ENCODE measurements at regions not wholly inside any gene's neighbourhood (a gene's known extent, or its start where the extent isn't known, plus 50 kb on each side); places are given as distances from the start of the nearest gene placed in this dataset.

GRCh38 chrX:30961387-30962174, 72.5 kb upstream of the TAB3 start:
- Histone ChIP-seq H3K27ac (ENCODE audit: low read depth in 1 of 2, low read length in 2 of 2) (no peak overlapping the region), H3K4me3 (ENCODE audit: low read length in 2 of 2) (no peak overlapping the region), H3K27me3 (ENCODE audit: control insufficient read depth in 1 of 2, insufficient read depth in 2 of 2, low read length in 1 of 2) (no peaks in the 10 kb centered on the region), H3K4me1 (ENCODE audit: control insufficient read depth in 1 of 2, insufficient read depth in 2 of 2, low read length in 2 of 2) (no peaks in the 10 kb centered on the region), H3K36me3 (ENCODE audit: control insufficient read depth in 1 of 2, insufficient read depth in 2 of 2, low read length in 1 of 2) (no peaks in the 10 kb centered on the region), H3K9me3 (ENCODE audit: control insufficient read depth, low read length) (no peaks in the 10 kb centered on the region)
- no peak for ATAC-seq (ENCODE audit: low FRiP score)
- no peak for DNase-seq
- 51 to 91% methylated on average over 2 of the region's 2 CpGs for WGBS, 2 donors
- intact Hi-C loops (cut with DNase I), result no loop called here

GRCh38 chrX:30957753-30958152, 68.7 kb upstream of the TAB3 start:
- no peak overlapping the region for H3K27ac ChIP-seq (ENCODE audit: low read depth in 1 of 2, low read length in 2 of 2)
- H3K9me3 ChIP-seq (ENCODE audit: control insufficient read depth, low read length), result no peaks in the 10 kb centered on the region
- WGBS, 2 donors, result 58 to 62% methylated on average over 6 of the region's 6 CpGs
- DNase-seq (no peak), ATAC-seq (ENCODE audit: low FRiP score) (no peak)
- intact Hi-C loops (cut with DNase I), result no loop called here
- H3K4me3 ChIP-seq (ENCODE audit: low read length in 2 of 2), result no peak overlapping the region
- no peaks in the 10 kb centered on the region for H3K36me3 ChIP-seq (ENCODE audit: control insufficient read depth in 1 of 2, insufficient read depth in 2 of 2, low read length in 1 of 2)
- no peaks in the 10 kb centered on the region for H3K4me1 ChIP-seq (ENCODE audit: control insufficient read depth in 1 of 2, insufficient read depth in 2 of 2, low read length in 2 of 2)
- no peaks in the 10 kb centered on the region for H3K27me3 ChIP-seq (ENCODE audit: control insufficient read depth in 1 of 2, insufficient read depth in 2 of 2, low read length in 1 of 2)

DNA sequence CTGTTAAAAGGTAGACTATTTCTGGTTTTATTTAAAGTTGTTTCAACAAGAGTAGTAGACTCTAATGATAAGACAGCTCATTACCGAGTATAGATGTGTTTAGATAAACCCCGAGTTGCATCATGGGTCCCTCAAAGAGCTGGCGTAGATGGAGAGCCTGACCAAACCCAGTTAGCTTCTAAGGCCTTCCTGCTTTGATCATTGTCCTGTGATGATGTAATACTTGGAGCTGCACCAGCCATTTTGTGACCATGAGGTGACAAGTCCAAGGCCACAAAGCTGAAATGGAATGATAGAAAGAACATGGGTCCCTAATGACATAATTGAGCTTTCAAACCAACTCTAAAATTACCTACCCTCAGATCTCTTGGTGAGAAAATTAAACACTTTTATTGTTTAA, 66.6 kb upstream of the TAB3 start:
- Histone ChIP-seq H3K4me3 (ENCODE audit: low read length in 2 of 2) (no peak overlapping the region), H3K27ac (ENCODE audit: low read depth in 1 of 2, low read length in 2 of 2) (no peak overlapping the region), H3K9me3 (ENCODE audit: control insufficient read depth, low read length) (no peaks in the 10 kb centered on the region), H3K36me3 (ENCODE audit: control insufficient read depth in 1 of 2, insufficient read depth in 2 of 2, low read length in 1 of 2) (no peaks in the 10 kb centered on the region), H3K27me3 (ENCODE audit: control insufficient read depth in 1 of 2, insufficient read depth in 2 of 2, low read length in 1 of 2) (no peaks in the 10 kb centered on the region), H3K4me1 (ENCODE audit: control insufficient read depth in 1 of 2, insufficient read depth in 2 of 2, low read length in 2 of 2) (no peaks in the 10 kb centered on the region)
- DNase-seq, result no peak
- ATAC-seq (ENCODE audit: low FRiP score), result no peak
- 84 to 87% methylated on average over 3 of the region's 3 CpGs for WGBS, 2 donors
- intact Hi-C loops (cut with DNase I), result no loop called here

GRCh38 chrX:30951003-30951402, 61.9 kb upstream of the TAB3 start:
- intact Hi-C loops (cut with DNase I), result no loop called here
- Histone ChIP-seq H3K4me1 (ENCODE audit: control insufficient read depth in 1 of 2, insufficient read depth in 2 of 2, low read length in 2 of 2) (no peaks in the 10 kb centered on the region), H3K4me3 (ENCODE audit: low read length in 2 of 2) (no peak overlapping the region), H3K27me3 (ENCODE audit: control insufficient read depth in 1 of 2, insufficient read depth in 2 of 2, low read length in 1 of 2) (no peaks in the 10 kb centered on the region), H3K36me3 (ENCODE audit: control insufficient read depth in 1 of 2, insufficient read depth in 2 of 2, low read length in 1 of 2) (no peaks in the 10 kb centered on the region), H3K9me3 (ENCODE audit: control insufficient read depth, low read length) (no peaks in the 10 kb centered on the region), H3K27ac (ENCODE audit: low read depth in 1 of 2, low read length in 2 of 2) (no peak overlapping the region)
- DNase-seq (no peak), ATAC-seq (ENCODE audit: low FRiP score) (no peak)

GRCh38 chrX:30950391-30950790, 61.3 kb upstream of the TAB3 start:
- Histone ChIP-seq H3K4me3 (ENCODE audit: low read length in 2 of 2) (no peak overlapping the region), H3K4me1 (ENCODE audit: control insufficient read depth in 1 of 2, insufficient read depth in 2 of 2, low read length in 2 of 2) (peaks cover 0 to under 1% of the 10 kb centered on the region in 2 donors), H3K27me3 (ENCODE audit: control insufficient read depth in 1 of 2, insufficient read depth in 2 of 2, low read length in 1 of 2) (no peaks in the 10 kb centered on the region), H3K9me3 (ENCODE audit: control insufficient read depth, low read length) (no peaks in the 10 kb centered on the region), H3K36me3 (ENCODE audit: control insufficient read depth in 1 of 2, insufficient read depth in 2 of 2, low read length in 1 of 2) (no peaks in the 10 kb centered on the region), H3K27ac (ENCODE audit: low read depth in 1 of 2, low read length in 2 of 2) (no peak overlapping the region)
- no peak for DNase-seq
- WGBS, 2 donors, result 71 to 98% methylated on average over 2 of the region's 2 CpGs
- no peak for ATAC-seq (ENCODE audit: low FRiP score)
- intact Hi-C loops (cut with DNase I), result no loop called here

DNA sequence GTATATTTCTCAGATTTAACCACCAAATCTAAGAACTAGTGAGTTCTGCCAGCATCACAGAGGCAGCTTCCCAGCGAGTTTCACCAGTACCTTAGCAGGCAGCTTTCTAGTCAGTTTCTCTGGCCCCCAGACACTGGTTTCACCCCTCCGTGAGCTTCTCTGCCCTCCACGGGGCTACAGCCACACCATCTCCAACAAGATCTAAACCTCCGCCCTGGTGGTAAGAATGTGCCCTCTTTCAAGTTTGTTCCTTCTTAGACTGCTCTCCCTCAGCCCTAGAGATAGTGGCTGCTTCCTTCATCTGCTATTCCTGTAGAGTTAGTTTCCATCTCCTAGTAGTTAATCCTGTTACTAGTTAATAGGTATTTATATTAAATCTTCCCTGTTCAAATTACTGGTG, 60.5 kb upstream of the TAB3 start:
- Histone ChIP-seq H3K36me3 (ENCODE audit: control insufficient read depth in 1 of 2, insufficient read depth in 2 of 2, low read length in 1 of 2) (no peaks in the 10 kb centered on the region), H3K9me3 (ENCODE audit: control insufficient read depth, low read length) (no peaks in the 10 kb centered on the region), H3K4me1 (ENCODE audit: control insufficient read depth in 1 of 2, insufficient read depth in 2 of 2, low read length in 2 of 2) (peaks cover 0 to 5% of the 10 kb centered on the region in 2 donors), H3K27me3 (ENCODE audit: control insufficient read depth in 1 of 2, insufficient read depth in 2 of 2, low read length in 1 of 2) (no peaks in the 10 kb centered on the region), H3K4me3 (ENCODE audit: low read length in 2 of 2) (no peak overlapping the region), H3K27ac (ENCODE audit: low read depth in 1 of 2, low read length in 2 of 2) (no peak overlapping the region)
- intact Hi-C loops (cut with DNase I), result no loop called here
- 60 to 81% methylated on average over 4 of the region's 4 CpGs for WGBS, 2 donors
- ATAC-seq (ENCODE audit: low FRiP score) (no peak), DNase-seq (no peak)

GRCh38 chrX:30948626-30949025, 59.6 kb upstream of the TAB3 start:
- Histone ChIP-seq H3K9me3 (ENCODE audit: control insufficient read depth, low read length) (no peaks in the 10 kb centered on the region), H3K36me3 (ENCODE audit: control insufficient read depth in 1 of 2, insufficient read depth in 2 of 2, low read length in 1 of 2) (no peaks in the 10 kb centered on the region), H3K4me1 (ENCODE audit: control insufficient read depth in 1 of 2, insufficient read depth in 2 of 2, low read length in 2 of 2) (peaks cover 0 to 5% of the 10 kb centered on the region in 2 donors), H3K27me3 (ENCODE audit: control insufficient read depth in 1 of 2, insufficient read depth in 2 of 2, low read length in 1 of 2) (no peaks in the 10 kb centered on the region), H3K27ac (ENCODE audit: low read depth in 1 of 2, low read length in 2 of 2) (no peak overlapping the region), H3K4me3 (ENCODE audit: low read length in 2 of 2) (no peak overlapping the region)
- ATAC-seq (ENCODE audit: low FRiP score) (no peak), DNase-seq (no peak)
- WGBS, 2 donors, result 62 to 90% methylated on average over 3 of the region's 3 CpGs
- intact Hi-C loops (cut with DNase I), result no loop called here

GRCh38 chrX:30948051-30948450, 59.0 kb upstream of the TAB3 start:
- no peak overlapping the region for H3K27ac ChIP-seq (ENCODE audit: low read depth in 1 of 2, low read length in 2 of 2)
- no peaks in the 10 kb centered on the region for H3K36me3 ChIP-seq (ENCODE audit: control insufficient read depth in 1 of 2, insufficient read depth in 2 of 2, low read length in 1 of 2)
- peaks cover 0 to 5% of the 10 kb centered on the region in 2 donors for H3K4me1 ChIP-seq (ENCODE audit: control insufficient read depth in 1 of 2, insufficient read depth in 2 of 2, low read length in 2 of 2)
- H3K4me3 ChIP-seq (ENCODE audit: low read length in 2 of 2), result no peak overlapping the region
- no peaks in the 10 kb centered on the region for H3K9me3 ChIP-seq (ENCODE audit: control insufficient read depth, low read length)
- ATAC-seq (ENCODE audit: low FRiP score) (no peak), DNase-seq (no peak)
- intact Hi-C loops (cut with DNase I), result no loop called here
- no peaks in the 10 kb centered on the region for H3K27me3 ChIP-seq (ENCODE audit: control insufficient read depth in 1 of 2, insufficient read depth in 2 of 2, low read length in 1 of 2)
- 69 to 86% methylated on average over 2 of the region's 2 CpGs for WGBS, 2 donors

- Histone ChIP-seq H3K27ac (ENCODE audit: low read depth in 1 of 2, low read length in 2 of 2) (peak overlapping the region; percentile 6 to 28), H3K4me3 (ENCODE audit: low read length in 2 of 2) (no peak overlapping the region)
These were observed 54.9 kb upstream of the TAB3 start for GRCh38 chrX:30943984-30944383.

More at GRCh38 chrX:30943984-30944383, 54.9 kb upstream of the TAB3 start:
- Histone ChIP-seq H3K36me3 (ENCODE audit: control insufficient read depth in 1 of 2, insufficient read depth in 2 of 2, low read length in 1 of 2) (no peaks in the 10 kb centered on the region), H3K4me1 (ENCODE audit: control insufficient read depth in 1 of 2, insufficient read depth in 2 of 2, low read length in 2 of 2) (peaks cover 0 to 5% of the 10 kb centered on the region in 2 donors), H3K9me3 (ENCODE audit: control insufficient read depth, low read length) (no peaks in the 10 kb centered on the region), H3K27me3 (ENCODE audit: control insufficient read depth in 1 of 2, insufficient read depth in 2 of 2, low read length in 1 of 2) (no peaks in the 10 kb centered on the region)
- ATAC-seq (ENCODE audit: low FRiP score), result no peak
- intact Hi-C loops (cut with DNase I), result no loop called here
- DNase-seq, result no peak

Data from aorta (tissue), 5 donors.